Fibroblast of villous mesenchyme (primary cell): ENCODE measurements at regions not wholly inside any gene's neighbourhood (a gene's known extent, or its start where the extent isn't known, plus 50 kb on each side); places are given as distances from the start of the nearest gene placed in this dataset.

Experiments
- DNase-seq: peaks from one replicate; pipeline ENCODE4 v3.0.0-alpha.2; 2010; ENCODE audit warnings: low read depth
- H3K4me3 ChIP-seq: 2 replicates; pipeline ENCODE4 v1.5.1; 2011; ENCODE audit warnings: low read depth, mild to moderate bottlenecking, low read length
- TF ChIP-seq, protein P1 (sequence below): IDR thresholded peaks from 2 replicates; pipeline ENCODE4 v1.5.1; 2012; ENCODE audit warnings: low read depth, mild to moderate bottlenecking, low read length; ENCODE audit not compliant: insufficient read depth

DNA sequence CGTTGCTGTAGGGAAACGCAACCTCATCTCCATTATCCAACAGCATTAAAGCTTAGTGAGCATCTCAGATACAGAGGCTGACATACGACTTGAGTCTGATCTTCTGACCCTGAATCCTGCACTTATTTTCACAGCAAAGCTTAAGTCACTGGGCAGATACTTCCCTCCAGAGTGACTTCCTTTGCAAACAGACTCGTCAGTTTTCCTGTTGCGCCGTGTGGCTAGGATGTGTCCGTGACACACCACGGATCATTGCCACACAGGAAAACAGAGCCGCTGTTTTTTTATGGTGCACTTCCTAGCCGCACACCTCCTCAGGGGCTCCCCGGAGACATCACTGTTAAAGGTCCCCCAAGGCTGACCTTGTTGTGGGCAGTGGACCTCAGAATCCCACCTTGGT, 94.9 kb upstream of the MKI67 start:
- no peak overlapping the region for H3K4me3 ChIP-seq
- TF ChIP-seq, protein P1, sequence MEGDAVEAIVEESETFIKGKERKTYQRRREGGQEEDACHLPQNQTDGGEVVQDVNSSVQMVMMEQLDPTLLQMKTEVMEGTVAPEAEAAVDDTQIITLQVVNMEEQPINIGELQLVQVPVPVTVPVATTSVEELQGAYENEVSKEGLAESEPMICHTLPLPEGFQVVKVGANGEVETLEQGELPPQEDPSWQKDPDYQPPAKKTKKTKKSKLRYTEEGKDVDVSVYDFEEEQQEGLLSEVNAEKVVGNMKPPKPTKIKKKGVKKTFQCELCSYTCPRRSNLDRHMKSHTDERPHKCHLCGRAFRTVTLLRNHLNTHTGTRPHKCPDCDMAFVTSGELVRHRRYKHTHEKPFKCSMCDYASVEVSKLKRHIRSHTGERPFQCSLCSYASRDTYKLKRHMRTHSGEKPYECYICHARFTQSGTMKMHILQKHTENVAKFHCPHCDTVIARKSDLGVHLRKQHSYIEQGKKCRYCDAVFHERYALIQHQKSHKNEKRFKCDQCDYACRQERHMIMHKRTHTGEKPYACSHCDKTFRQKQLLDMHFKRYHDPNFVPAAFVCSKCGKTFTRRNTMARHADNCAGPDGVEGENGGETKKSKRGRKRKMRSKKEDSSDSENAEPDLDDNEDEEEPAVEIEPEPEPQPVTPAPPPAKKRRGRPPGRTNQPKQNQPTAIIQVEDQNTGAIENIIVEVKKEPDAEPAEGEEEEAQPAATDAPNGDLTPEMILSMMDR = no peak
- no peak for DNase-seq

- TF ChIP-seq, protein P1 = no peak
- no peak for DNase-seq
- H3K4me3 ChIP-seq = no peak overlapping the region
These were observed 95.6 kb upstream of the MKI67 start for GRCh38 chr10:128221807-128222206.

GRCh38 chr10:128222332-128222849, 96.2 kb upstream of the MKI67 start:
- TF ChIP-seq, protein P1 = no peak
- no peak overlapping the region for H3K4me3 ChIP-seq
- DNase-seq = no peak

- no peak for DNase-seq
- TF ChIP-seq, protein P1 = no peak
These were observed 104.2 kb upstream of the MKI67 start for GRCh38 chr10:128230401-128230800.

GRCh38 chr10:128233422-128233821, 107.2 kb upstream of the MKI67 start:
- H3K4me3 ChIP-seq = no peak overlapping the region
- TF ChIP-seq, protein P1 = no peak
- no peak for DNase-seq

More at GRCh38 chr10:128230401-128230800, 104.2 kb upstream of the MKI67 start:
- no peak overlapping the region for H3K4me3 ChIP-seq

DNA sequence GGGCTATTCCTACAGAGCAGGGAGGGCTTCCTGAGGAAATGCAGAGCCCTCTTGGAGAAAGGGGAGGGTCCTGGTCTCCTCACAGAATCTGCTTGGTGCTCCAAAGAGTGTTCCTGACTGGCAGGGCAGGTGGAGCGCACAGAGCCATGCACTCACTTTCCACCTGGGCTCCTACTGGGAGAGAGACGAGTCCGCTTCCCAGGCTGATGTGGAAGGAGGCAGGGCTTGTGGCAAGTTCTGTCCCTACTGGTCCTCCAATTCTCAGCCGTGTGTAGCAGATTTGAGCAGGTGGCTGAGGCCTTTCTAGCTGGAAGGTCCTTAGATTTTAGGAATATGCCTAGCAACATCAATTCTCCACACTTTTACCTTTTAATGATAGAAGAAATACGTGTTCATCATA, 111.5 kb upstream of the MKI67 start:
- no peak for DNase-seq
- H3K4me3 ChIP-seq = no peak overlapping the region
- TF ChIP-seq, protein P1 = no peak

DNA sequence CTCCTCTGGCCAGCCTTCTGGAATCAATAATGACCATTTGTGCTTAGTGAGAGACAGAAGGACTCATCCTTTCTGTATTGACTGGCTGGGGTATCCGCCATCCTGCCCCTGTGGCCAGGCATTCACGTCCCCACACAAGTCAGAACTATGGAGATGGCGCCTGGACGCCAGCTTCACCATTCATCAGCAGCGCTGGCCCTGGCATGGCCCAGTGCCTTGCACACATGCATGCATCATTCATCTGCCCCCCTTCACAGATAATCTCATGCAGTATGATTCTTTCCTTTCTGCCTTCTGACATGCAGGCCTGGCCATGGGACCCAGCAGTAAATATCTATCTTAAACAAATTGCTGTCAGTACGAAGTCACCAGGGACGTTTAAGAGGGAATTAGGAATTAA, 114.8 kb upstream of the MKI67 start:
- H3K4me3 ChIP-seq = no peak overlapping the region
- TF ChIP-seq, protein P1 = no peak
- DNase-seq = no peak
